Heart right ventricle (tissue), 16 donors: ENCODE measurements at regions not wholly inside any gene's neighbourhood (a gene's known extent, or its start where the extent isn't known, plus 50 kb on each side); places are given as distances from the start of the nearest gene placed in this dataset.

ENCODE experiments used
- ATAC-seq, 8 donors: fragments of 200-7000 bp; cut with Tn5 transposase; one replicate each; pipeline ENCODE4 v1.9.1; 2020; ENCODE audit warnings: mild to moderate bottlenecking in 8 of 8, moderate library complexity in 8 of 8, moderate number of reproducible peaks in 1 of 8
- DNase-seq, 2 donors: peaks; one replicate each; pipeline ENCODE4 v3.0.0-alpha.2; 2020
- H3K27ac ChIP-seq, 10 donors: fragments of 200-600 bp; sonication (generic) in 2 of 10; one replicate each; pipeline versions ENCODE4 v1.5.0 to v1.8.0; 2020 to 2022; ENCODE audit warnings: mild to moderate bottlenecking in 3 of 10
- H3K27me3 ChIP-seq, 7 donors: fragments of 200-600 bp; one replicate each; pipeline ENCODE4 v1.8.0; 2021 to 2022; ENCODE audit warnings: mild to moderate bottlenecking in 2 of 7
- H3K36me3 ChIP-seq, 9 donors: fragments of 200-600 bp; sonication (generic) in 1 of 9; one replicate each; pipeline versions ENCODE4 v1.5.0 to v1.8.0; 2020 to 2022; ENCODE audit warnings: mild to moderate bottlenecking in 2 of 9
- H3K4me1 ChIP-seq, 9 donors: fragments of 200-600 bp; sonication (generic) in 1 of 9; one replicate each; pipeline versions ENCODE4 v1.5.0 to v1.8.0; 2020 to 2022; ENCODE audit warnings: mild to moderate bottlenecking in 4 of 9
- H3K4me3 ChIP-seq, 10 donors: fragments of 200-600 bp; sonication (generic) in 2 of 10; one replicate each; pipeline versions ENCODE4 v1.5.0 to v1.8.0; 2020 to 2022; ENCODE audit warnings: mild to moderate bottlenecking in 7 of 10, moderate library complexity in 2 of 10
- H3K9me3 ChIP-seq, 11 donors: fragments of 200-600 bp in 10 of 11; sonication (generic) in 2 of 11; one replicate each; pipeline versions ENCODE4 v1.5.0 to v1.8.0; 2013 to 2022; ENCODE audit warnings: mild to moderate bottlenecking in 2 of 11, control low read depth in 1 of 11, moderate library complexity in 1 of 11
- CTCF ChIP-seq, 9 donors: fragments of 200-600 bp; sonication (generic) in 2 of 9; IDR thresholded peaks; one replicate each; pipeline versions ENCODE4 v1.5.0 to v1.8.0; 2021 to 2022; ENCODE audit warnings: antibody characterized with exemption in 9 of 9, mild to moderate bottlenecking in 5 of 9, moderate library complexity in 1 of 9
- WGBS, 2 donors: extraction: QIAGEN DNeasy Blood & Tissue Kit; methylation state at CpG; one replicate each; pipeline ENCODE4 v1.1.7; 2013; ENCODE audit warnings: inconsistent platforms in 1 of 2; 5-methylcytosine and 5-hydroxymethylcytosine counted together
- intact Hi-C, 10 donors: fragments of 100-400 bp; cut with DNase I; formaldehyde crosslinking; loops; one replicate each; pipeline versions ENCODE4 v1.11.1 to v1.14.2; 2022
- donor health status: Arrhythmogenic right ventricular cardiomyopathy.
- donor health status: ischemic (EF 13 %, LVEDD 7.1; RV severe dilation, severe dysfunction).
- donor health status: healthy with polysubstance abuse.
- donor health status: DM: no; HTN: yes; CAD: no.
- donor health status: DM: no; HTN: no; CAD: no.
- donor health status: ischemic (EF 25% LVEDD 6.9; RV normal size, moderate dysfunction).
- donor health status: ischemic (EF 25% LVEDD 5.7; RV mildly dilated, moderate dysfunction).
- donor health status: healthy.
- donor health status: DM: yes; HTN: yes; CAD: no.
- donor health status: Ischemic cardiomyopathy.
- donor health status: ischemic (EF 35%, LVEDD 5.7; RV mildly dilated, moderate dysfunction).
- donor health status: nonischemic (EF 11% LVEDD 7.7; RV severe dilation, severe dysfunction).
- donor health status: DM: yes; HTN: yes; CAD: no.
- donor health status: PGD.
- donor health status: ischemic (EF 29% LVEDD 5.4; RV normal size, mild dysfunction).
- donor health status: nonischemic (EF 23%, LVEDD 6.1; RV moderate dilation, normal function).

- TF ChIP-seq CTCF (IDR thresholded peaks at IDR 0.05) = no peak
- no peaks in the 10 kb centered on the region for H3K27me3 ChIP-seq
- no peaks in the 10 kb centered on the region for H3K9me3 ChIP-seq
- ATAC-seq (peak in 1 of 8 donors; percentile 62), DNase-seq (no peak)
- H3K36me3 ChIP-seq = no peaks in the 10 kb centered on the region
- H3K4me3 ChIP-seq = no peak overlapping the region
- intact Hi-C loops = no loop called here
- WGBS, 2 donors = 66 to 68% methylated on average over 2 of the region's 2 CpGs
- H3K27ac ChIP-seq = no peak overlapping the region
- peaks cover 0 to 2% (median 0%) of the 10 kb centered on the region in 9 donors for H3K4me1 ChIP-seq
Measured at GRCh38 chr3:22091329-22091728, 340.3 kb upstream of the ZNF385D start.

GRCh38 chr3:22098021-22098420 lies 347.0 kb upstream of the ZNF385D start:
- intact Hi-C loops = no loop called here
- no peak for DNase-seq
- no peaks in the 10 kb centered on the region for H3K9me3 ChIP-seq
- H3K4me1 ChIP-seq = no peaks in the 10 kb centered on the region
- WGBS, 2 donors = 32 to 59% methylated on average over 2 of the region's 2 CpGs
- H3K27me3 ChIP-seq = no peaks in the 10 kb centered on the region
- no peak for TF ChIP-seq CTCF (IDR thresholded peaks at IDR 0.05)
- H3K27ac ChIP-seq = no peak overlapping the region
- no peaks in the 10 kb centered on the region for H3K36me3 ChIP-seq
- no peak for ATAC-seq
- no peak overlapping the region for H3K4me3 ChIP-seq

GRCh38 chr3:22101351-22101750 lies 350.3 kb upstream of the ZNF385D start:
- H3K4me3 ChIP-seq = no peak overlapping the region
- no peaks in the 10 kb centered on the region for H3K36me3 ChIP-seq
- DNase-seq (no peak), ATAC-seq (no peak)
- H3K27ac ChIP-seq = no peak overlapping the region
- intact Hi-C loops = no loop called here
- no peaks in the 10 kb centered on the region for H3K9me3 ChIP-seq
- 77 to 82% methylated on average over 6 of the region's 6 CpGs for WGBS, 2 donors
- H3K4me1 ChIP-seq = no peaks in the 10 kb centered on the region
- no peak for TF ChIP-seq CTCF (IDR thresholded peaks at IDR 0.05)
- no peaks in the 10 kb centered on the region for H3K27me3 ChIP-seq

- Histone ChIP-seq H3K4me3 (no peak overlapping the region), H3K9me3 (no peaks in the 10 kb centered on the region), H3K27ac (no peak overlapping the region), H3K36me3 (no peaks in the 10 kb centered on the region), H3K4me1 (no peaks in the 10 kb centered on the region), H3K27me3 (no peaks in the 10 kb centered on the region)
- ATAC-seq (no peak), DNase-seq (no peak)
- WGBS, 2 donors = 86 to 91% methylated on average over 1 of the region's 1 CpG
- TF ChIP-seq CTCF (IDR thresholded peaks at IDR 0.05) = no peak
- intact Hi-C loops = no loop called here
Measured at GRCh38 chr3:22101811-22102210, 350.8 kb upstream of the ZNF385D start.

GRCh38 chr3:22103423-22103822 lies 352.4 kb upstream of the ZNF385D start:
- H3K27ac ChIP-seq = no peak overlapping the region
- DNase-seq = no peak
- 63 to 69% methylated on average over 1 of the region's 1 CpG for WGBS, 2 donors
- TF ChIP-seq CTCF (IDR thresholded peaks at IDR 0.05) = no peak
- intact Hi-C loops = no loop called here
- ATAC-seq = no peak
- no peaks in the 10 kb centered on the region for H3K36me3 ChIP-seq
- H3K27me3 ChIP-seq = no peaks in the 10 kb centered on the region
- no peaks in the 10 kb centered on the region for H3K4me1 ChIP-seq
- no peaks in the 10 kb centered on the region for H3K9me3 ChIP-seq
- no peak overlapping the region for H3K4me3 ChIP-seq
